ENCODE measurements at regions not wholly inside any gene's neighbourhood (a gene's known extent, or its start where the extent isn't known, plus 50 kb on each side); places are given as distances from the start of the nearest gene placed in this dataset.

DNA sequence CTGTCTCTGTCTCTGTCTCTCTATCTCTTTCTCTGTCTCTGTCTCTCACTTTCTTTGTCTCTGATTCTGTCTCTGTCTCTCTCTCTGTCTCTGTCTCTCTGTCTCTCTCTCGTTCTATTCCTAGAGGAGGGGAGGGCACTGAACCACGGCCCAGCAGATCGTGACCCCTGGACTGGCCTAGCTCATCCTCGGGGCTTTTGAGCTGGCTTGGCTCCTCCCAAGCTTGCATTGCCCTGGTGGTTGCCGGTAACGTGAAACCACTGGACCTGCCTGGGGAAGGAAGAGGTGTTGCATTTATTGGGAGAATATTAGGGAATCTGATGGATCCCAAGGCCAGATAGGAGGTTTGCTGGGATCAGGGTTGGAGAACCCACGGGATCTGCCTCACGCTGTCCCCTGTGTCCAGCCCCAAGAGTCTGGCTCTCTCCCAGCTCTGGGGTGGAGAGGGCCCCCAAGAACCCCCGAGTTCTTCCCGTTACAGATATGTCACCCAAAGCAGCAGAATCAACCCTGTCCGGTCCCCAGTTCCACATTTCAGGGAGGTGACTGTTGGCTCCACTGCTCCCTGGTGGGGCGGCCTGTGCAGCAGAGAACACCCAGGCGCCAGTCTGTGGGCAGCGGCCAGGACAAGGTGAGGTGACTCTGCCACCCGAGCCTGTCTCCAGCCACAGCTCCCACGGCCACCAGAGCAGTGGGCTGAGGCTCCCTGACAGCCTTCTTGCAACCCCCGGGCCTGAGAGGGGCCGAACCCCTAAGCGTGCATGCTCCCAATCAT lies 228.3 kb downstream of the TTLL2 start:
- no peak for DNase-seq (ENCODE audit: low read depth)
- no peak for TF ChIP-seq CTCF (IDR thresholded peaks at IDR 0.05; ENCODE audit: insufficient read depth, low read depth, low read length, missing control alignments)

DNA sequence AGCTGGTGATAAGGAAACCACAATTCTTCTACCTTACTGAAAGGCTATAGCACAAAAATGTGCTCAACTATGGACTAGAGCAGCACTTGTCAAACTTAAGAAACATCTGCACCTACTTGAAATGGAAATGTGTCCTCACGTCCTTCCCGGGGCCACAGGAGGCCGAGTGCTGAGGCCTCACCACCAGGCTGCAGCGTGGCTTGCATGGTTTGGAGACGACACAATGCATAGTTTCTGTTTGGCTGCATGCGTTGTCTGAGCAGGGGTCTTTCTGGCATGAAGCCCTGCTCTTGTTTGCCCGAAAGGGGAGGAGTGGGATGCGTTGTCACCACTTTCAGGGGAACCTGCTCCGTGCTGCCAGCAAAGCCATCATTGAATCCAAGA lies 228.8 kb downstream of the TTLL2 start:
- H3K4me3 ChIP-seq (ENCODE audit: low read depth, low read length) = no peak overlapping the region
- no peak for TF ChIP-seq CTCF (IDR thresholded peaks at IDR 0.05; ENCODE audit: insufficient read depth, low read depth, low read length, missing control alignments)
- DNase-seq (ENCODE audit: low read depth) = no peak

More for the DNA sequence above, 228.3 kb downstream of the TTLL2 start:
- H3K4me3 ChIP-seq (ENCODE audit: low read depth, low read length) = no peak overlapping the region

DNA sequence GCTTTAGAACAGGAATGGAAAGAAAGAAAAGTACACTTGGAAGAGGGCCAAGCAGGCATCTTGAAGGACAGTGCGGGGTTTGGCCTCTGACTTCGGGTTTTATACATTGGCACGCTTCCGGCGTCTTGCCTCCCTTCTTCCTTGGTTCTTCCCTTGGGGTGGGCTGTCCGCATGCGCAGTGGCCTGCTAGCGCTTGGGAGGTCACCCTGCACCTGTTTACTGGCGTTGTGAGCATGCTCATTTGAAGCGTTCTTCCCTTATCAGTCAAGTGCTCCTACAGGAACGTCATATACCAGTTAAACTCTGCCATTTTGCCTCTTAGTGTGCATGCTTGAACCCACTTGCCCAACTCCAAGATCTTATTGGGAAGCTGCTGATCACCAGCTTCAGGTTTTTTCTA lies 230.0 kb downstream of the TTLL2 start:
- TF ChIP-seq CTCF (IDR thresholded peaks at IDR 0.05; ENCODE audit: insufficient read depth, low read depth, low read length, missing control alignments) = no peak
- H3K4me3 ChIP-seq (ENCODE audit: low read depth, low read length) = no peak overlapping the region

DNA sequence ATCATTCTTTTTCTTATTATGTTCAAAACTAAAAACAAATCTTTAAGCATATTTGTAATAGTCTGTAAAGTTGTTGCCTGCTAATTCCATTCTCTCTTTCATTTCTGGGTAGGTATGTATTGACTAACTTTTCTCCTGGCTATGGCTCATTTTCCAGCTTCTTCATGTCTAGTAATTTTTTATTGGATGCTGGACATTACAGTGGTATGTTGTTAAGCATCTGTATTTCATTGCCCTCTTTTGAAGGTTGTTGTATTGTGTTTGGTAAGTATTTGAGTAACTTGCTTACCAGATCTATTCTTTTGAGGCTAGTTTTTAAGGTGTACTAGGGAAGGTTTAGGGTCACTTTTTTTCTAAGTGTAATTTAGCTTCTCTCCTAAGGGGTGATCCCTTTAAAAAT lies 230.9 kb downstream of the TTLL2 start:
- H3K4me3 ChIP-seq (ENCODE audit: low read depth, low read length) = no peak overlapping the region
- TF ChIP-seq CTCF (IDR thresholded peaks at IDR 0.05; ENCODE audit: insufficient read depth, low read depth, low read length, missing control alignments) = no peak
- no peak for DNase-seq (ENCODE audit: low read depth)

More for the DNA sequence above, 230.0 kb downstream of the TTLL2 start:
- DNase-seq (ENCODE audit: low read depth) = no peak

- no peak for DNase-seq (ENCODE audit: low read depth)
- no peak for TF ChIP-seq CTCF (IDR thresholded peaks at IDR 0.05; ENCODE audit: insufficient read depth, low read depth, low read length, missing control alignments)
- H3K4me3 ChIP-seq (ENCODE audit: low read depth, low read length) = no peak overlapping the region
Observed at GRCh38 chr6:167557675-167558074, 232.8 kb downstream of the TTLL2 start.

DNA sequence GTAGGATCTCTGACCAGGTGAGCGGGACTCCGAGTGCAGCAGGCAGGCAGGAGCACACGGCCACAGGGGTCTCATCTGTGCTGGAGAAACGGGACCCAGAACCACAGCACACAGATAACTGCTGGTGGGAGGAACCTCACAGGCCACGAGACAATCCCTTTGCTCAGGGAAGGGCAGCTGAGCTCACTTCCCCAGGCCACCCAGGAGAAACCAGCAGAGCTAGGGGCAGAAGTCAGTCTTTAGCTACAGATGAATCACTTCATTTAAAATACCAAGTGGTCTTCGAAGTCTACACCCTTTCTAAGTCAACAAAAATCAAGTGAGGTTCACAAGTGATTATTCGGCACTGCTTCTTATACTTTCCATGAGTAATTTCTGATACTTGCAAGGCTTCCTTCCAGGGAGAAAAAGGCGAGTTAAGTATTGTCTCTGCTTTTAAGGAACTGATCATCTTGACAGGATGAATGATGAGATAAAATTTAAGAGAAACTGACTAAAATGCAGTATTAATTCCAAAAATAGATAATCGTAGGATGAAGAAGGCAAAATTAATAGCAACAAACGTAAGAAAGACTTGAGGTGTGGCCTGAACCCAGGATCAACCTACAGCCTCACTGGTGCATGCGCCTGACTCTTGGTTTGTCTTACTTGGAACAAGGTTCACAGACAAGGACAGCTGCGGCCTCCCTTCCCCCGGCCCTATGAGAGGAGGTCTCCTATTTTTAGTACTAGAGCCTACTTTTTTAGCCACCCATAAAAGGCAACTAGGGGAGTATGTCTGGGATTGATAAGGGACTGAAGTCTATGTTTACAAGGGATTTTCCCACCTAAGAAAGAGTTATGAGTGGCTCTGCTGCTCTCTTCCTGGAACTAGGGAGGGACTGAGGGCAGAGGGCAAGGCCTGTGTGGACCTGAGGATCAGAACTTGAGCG lies 233.6 kb downstream of the TTLL2 start:
- H3K4me3 ChIP-seq (ENCODE audit: low read depth, low read length) = no peak overlapping the region
- DNase-seq (ENCODE audit: low read depth) = no peak
- TF ChIP-seq CTCF (IDR thresholded peaks at IDR 0.05; ENCODE audit: insufficient read depth, low read depth, low read length, missing control alignments) = no peak

Measured in GM12865 (cell line).